ENCODE measurements at regions not wholly inside any gene's neighbourhood (a gene's known extent, or its start where the extent isn't known, plus 50 kb on each side); places are given as distances from the start of the nearest gene placed in this dataset.

DNA sequence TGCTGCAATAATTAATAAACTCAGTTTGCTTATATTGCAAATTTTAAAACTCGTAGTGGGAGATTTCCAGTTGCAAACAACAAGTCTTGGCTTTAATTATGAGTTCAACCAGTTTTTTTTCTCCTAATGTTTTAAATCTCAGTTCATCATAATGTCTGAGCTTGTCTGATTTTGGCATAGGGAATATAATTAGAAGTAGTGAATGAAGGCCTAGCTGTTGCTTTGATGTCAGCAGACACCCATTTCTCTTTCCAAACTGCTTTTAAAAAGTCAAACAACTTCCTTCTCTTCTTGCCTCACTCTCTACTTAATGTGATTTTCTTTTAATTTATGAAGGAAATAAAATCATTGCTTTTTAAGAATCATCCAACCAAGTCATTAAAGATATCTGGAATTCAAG, 1462.1 kb downstream of the DPP10 start:
- peaks cover 0 to 4% (median 0%) of the 10 kb centered on the region in 3 donors for H3K9me3 ChIP-seq
- no peaks in the 10 kb centered on the region for H3K27me3 ChIP-seq
- DNase-seq, result no peak
- WGBS, 2 donors, result 36 to 60% methylated on average over 1 of the region's 1 CpG
- TF ChIP-seq POLR2A (IDR thresholded peaks at IDR 0.05), result no peak
- TF ChIP-seq, protein P1, sequence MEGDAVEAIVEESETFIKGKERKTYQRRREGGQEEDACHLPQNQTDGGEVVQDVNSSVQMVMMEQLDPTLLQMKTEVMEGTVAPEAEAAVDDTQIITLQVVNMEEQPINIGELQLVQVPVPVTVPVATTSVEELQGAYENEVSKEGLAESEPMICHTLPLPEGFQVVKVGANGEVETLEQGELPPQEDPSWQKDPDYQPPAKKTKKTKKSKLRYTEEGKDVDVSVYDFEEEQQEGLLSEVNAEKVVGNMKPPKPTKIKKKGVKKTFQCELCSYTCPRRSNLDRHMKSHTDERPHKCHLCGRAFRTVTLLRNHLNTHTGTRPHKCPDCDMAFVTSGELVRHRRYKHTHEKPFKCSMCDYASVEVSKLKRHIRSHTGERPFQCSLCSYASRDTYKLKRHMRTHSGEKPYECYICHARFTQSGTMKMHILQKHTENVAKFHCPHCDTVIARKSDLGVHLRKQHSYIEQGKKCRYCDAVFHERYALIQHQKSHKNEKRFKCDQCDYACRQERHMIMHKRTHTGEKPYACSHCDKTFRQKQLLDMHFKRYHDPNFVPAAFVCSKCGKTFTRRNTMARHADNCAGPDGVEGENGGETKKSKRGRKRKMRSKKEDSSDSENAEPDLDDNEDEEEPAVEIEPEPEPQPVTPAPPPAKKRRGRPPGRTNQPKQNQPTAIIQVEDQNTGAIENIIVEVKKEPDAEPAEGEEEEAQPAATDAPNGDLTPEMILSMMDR (IDR thresholded peaks at IDR 0.05), result no peak
- H3K27ac ChIP-seq, result no peak overlapping the region
- H3K36me3 ChIP-seq, result no peaks in the 10 kb centered on the region
- no peaks in the 10 kb centered on the region for H3K4me1 ChIP-seq
- H3K4me3 ChIP-seq, result no peak overlapping the region
- intact Hi-C loops (cut with DNase I), result no loop called here

DNA sequence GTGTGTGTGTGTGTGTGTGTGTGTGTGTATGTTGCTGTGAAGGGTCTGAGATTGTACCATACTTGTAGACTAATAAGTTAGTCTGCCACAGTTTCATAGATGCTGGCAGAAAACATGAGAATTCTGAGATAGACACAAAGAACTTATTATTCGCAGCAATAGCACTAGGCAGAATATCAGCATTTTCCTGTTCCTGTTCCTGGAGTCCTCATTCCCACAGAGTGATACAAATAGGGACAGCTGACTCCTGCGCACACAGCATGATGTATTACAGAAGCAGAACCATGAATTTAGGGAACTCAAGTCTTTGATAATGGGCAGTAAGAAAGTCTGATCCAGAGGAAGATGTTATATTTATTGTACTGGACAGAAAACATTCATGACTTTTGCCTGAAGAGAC, 1466.3 kb downstream of the DPP10 start:
- DNase-seq, result no peak
- Histone ChIP-seq H3K4me1 (no peaks in the 10 kb centered on the region), H3K36me3 (no peaks in the 10 kb centered on the region), H3K27ac (no peak overlapping the region), H3K4me3 (no peak overlapping the region), H3K27me3 (no peaks in the 10 kb centered on the region), H3K9me3 (no peaks in the 10 kb centered on the region)
- intact Hi-C loops (cut with DNase I), result no loop called here
- WGBS, 2 donors, result 62 to 69% methylated on average over 2 of the region's 2 CpGs
- TF ChIP-seq POLR2A (IDR thresholded peaks at IDR 0.05), result no peak
- TF ChIP-seq, protein P1 (IDR thresholded peaks at IDR 0.05), result no peak

DNA sequence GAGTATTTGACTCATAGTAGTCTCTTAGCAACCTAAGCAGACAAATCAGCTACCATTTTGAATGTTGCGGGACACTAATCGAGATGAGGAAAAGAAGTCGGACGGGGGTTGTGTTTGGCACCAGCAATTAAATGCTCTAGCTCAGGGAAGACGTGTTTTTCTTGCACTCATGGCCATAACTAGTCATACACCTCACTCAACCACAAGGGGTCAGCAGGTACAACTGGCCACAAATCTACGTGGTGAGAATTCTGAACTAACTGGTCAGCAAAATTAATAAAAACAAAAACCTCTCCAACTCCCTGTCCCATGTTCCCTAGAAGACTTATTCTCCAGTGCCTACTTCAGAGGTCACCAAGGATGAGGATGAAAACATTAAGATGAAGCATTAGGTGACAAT, 1467.8 kb downstream of the DPP10 start:
- no peaks in the 10 kb centered on the region for H3K4me1 ChIP-seq
- DNase-seq, result no peak
- H3K27ac ChIP-seq, result no peak overlapping the region
- H3K9me3 ChIP-seq, result no peaks in the 10 kb centered on the region
- H3K4me3 ChIP-seq, result no peak overlapping the region
- TF ChIP-seq POLR2A (IDR thresholded peaks at IDR 0.05), result no peak
- TF ChIP-seq, protein P1 (IDR thresholded peaks at IDR 0.05), result no peak
- no peaks in the 10 kb centered on the region for H3K36me3 ChIP-seq
- intact Hi-C loops (cut with DNase I), result no loop called here
- WGBS, 2 donors, result 60 to 61% methylated on average over 6 of the region's 6 CpGs
- no peaks in the 10 kb centered on the region for H3K27me3 ChIP-seq

DNA sequence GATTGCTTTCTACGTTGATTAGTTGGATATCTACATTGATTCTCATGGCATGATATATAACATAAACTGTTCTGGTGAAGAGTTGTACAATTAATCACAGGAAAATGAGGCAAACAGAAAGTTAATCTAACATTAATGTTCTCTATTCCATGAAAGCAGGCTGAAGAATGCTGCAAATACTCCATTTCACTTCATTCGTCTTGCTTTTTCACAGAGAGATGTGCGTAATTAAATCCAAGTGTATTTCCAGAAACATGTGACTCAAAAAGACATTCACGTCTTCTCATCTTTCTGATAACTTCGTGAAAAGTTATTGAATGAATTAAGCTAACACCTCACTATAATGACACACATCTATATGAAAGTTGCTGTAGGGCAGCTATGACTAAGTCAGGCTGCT, 1471.5 kb downstream of the DPP10 start:
- no peaks in the 10 kb centered on the region for H3K36me3 ChIP-seq
- 61 to 67% methylated on average over 5 of the region's 5 CpGs for WGBS, 2 donors
- no peak overlapping the region for H3K27ac ChIP-seq
- no peaks in the 10 kb centered on the region for H3K4me1 ChIP-seq
- no peaks in the 10 kb centered on the region for H3K9me3 ChIP-seq
- TF ChIP-seq, protein P1 (IDR thresholded peaks at IDR 0.05), result no peak
- TF ChIP-seq POLR2A (IDR thresholded peaks at IDR 0.05), result no peak
- no peak for DNase-seq
- no peak overlapping the region for H3K4me3 ChIP-seq
- no peaks in the 10 kb centered on the region for H3K27me3 ChIP-seq
- intact Hi-C loops (cut with DNase I), result no loop called here

DNA sequence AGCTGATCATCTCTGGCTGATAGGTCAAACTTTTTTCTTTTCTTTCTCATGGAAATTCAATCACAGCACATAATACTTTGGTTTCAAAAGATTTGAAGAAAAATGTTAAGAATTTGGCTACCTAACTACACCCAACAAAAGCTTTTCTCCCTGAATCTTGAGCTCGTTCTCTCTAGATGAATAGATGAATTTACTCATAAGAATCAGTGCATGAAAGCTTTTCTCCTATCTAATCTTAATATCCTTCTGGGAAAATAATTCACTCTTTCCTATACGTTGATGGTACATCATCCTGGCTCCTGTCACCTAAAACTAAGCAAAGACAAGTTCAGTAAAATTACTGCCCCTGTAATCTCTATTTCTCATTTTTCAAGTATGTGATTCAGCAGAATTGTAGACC, 1479.1 kb downstream of the DPP10 start:
- H3K36me3 ChIP-seq, result no peaks in the 10 kb centered on the region
- no peaks in the 10 kb centered on the region for H3K4me1 ChIP-seq
- no peak for DNase-seq
- H3K4me3 ChIP-seq, result no peak overlapping the region
- 14 to 38% methylated on average over 2 of the region's 2 CpGs for whole genome bisulfite sequencing, 2 donors
- TF ChIP-seq, protein P1 (IDR thresholded peaks at IDR 0.05), result no peak
- no peak for TF ChIP-seq POLR2A (IDR thresholded peaks at IDR 0.05)
- intact Hi-C loops (cut with DNase I), result no loop called here
- no peaks in the 10 kb centered on the region for H3K9me3 ChIP-seq
- no peaks in the 10 kb centered on the region for H3K27me3 ChIP-seq
- H3K27ac ChIP-seq, result no peak overlapping the region
